NT2/D1 (cell line): ENCODE measurements at regions not wholly inside any gene's neighbourhood (a gene's known extent, or its start where the extent isn't known, plus 50 kb on each side); places are given as distances from the start of the nearest gene placed in this dataset.
"Not testable (repeated sequence)": the region's sequence is repeated elsewhere in the genome, so short reads cannot be mapped to it uniquely, and the experiment has no call there.

Experiments
- DNase-seq: peaks from one replicate; pipeline ENCODE4 v3.0.0-alpha.2; 2011; ENCODE audit warnings: low read depth, low spot score
- H3K27me3 ChIP-seq: 2 replicates; pipeline ENCODE4 v1.6.0; 2011; ENCODE audit warnings: mild to moderate bottlenecking; ENCODE audit not compliant: insufficient read length, insufficient read depth
- H3K36me3 ChIP-seq: 2 replicates; pipeline ENCODE4 v1.6.1; 2011; ENCODE audit warnings: mild to moderate bottlenecking, low read length, mixed read lengths; ENCODE audit not compliant: insufficient read depth, insufficient read length
- H3K4me1 ChIP-seq: 2 replicates; pipeline ENCODE4 v1.5.1; 2011; ENCODE audit not compliant: insufficient read depth, insufficient read length
- H3K4me3 ChIP-seq: 2 replicates; pipeline ENCODE4 v1.5.1; 2011; ENCODE audit warnings: low read depth; ENCODE audit not compliant: insufficient read length
- H3K9ac ChIP-seq: 2 replicates; pipeline ENCODE4 v1.6.0; 2011; ENCODE audit warnings: low read depth; ENCODE audit not compliant: insufficient read length
- H3K9me3 ChIP-seq: 2 replicates; pipeline ENCODE4 v1.5.1; 2011; ENCODE audit warnings: mild to moderate bottlenecking, low read length; ENCODE audit not compliant: insufficient read depth
- SUZ12 ChIP-seq: IDR thresholded peaks from 2 replicates; pipeline ENCODE4 v1.6.1; 2011; ENCODE audit not compliant: insufficient read length, insufficient read depth; ENCODE audit errors: extremely low read depth
- YY1 ChIP-seq: IDR thresholded peaks from 2 replicates; pipeline ENCODE4 v1.6.1; 2011; ENCODE audit not compliant: insufficient read length, insufficient read depth
- ZNF274 ChIP-seq: IDR thresholded peaks from 2 replicates; pipeline ENCODE4 v1.6.1; 2011; ENCODE audit warnings: mild to moderate bottlenecking, low read depth, low read length

GRCh38 chrX:128634754-128635153 lies 582.6 kb upstream of the ACTRT1 start:
- no peaks in the 10 kb centered on the region for H3K9me3 ChIP-seq
- no peak for DNase-seq
- H3K4me1 ChIP-seq = no peaks in the 10 kb centered on the region
- no peak overlapping the region for H3K9ac ChIP-seq
- no peaks in the 10 kb centered on the region for H3K27me3 ChIP-seq
- H3K36me3 ChIP-seq = no peaks in the 10 kb centered on the region
- H3K4me3 ChIP-seq = no peak overlapping the region
- no peak for TF ChIP-seq ZNF274
- TF ChIP-seq SUZ12 = no peak
- no peak for TF ChIP-seq YY1

- no peaks in the 10 kb centered on the region for H3K9me3 ChIP-seq
- DNase-seq = no peak
- TF ChIP-seq YY1 = no peak
- TF ChIP-seq ZNF274 = no peak
- no peaks in the 10 kb centered on the region for H3K4me1 ChIP-seq
- H3K36me3 ChIP-seq = no peaks in the 10 kb centered on the region
- no peaks in the 10 kb centered on the region for H3K27me3 ChIP-seq
- H3K9ac ChIP-seq = no peak overlapping the region
- no peak overlapping the region for H3K4me3 ChIP-seq
Measured at GRCh38 chrX:128623361-128623760, 571.2 kb upstream of the ACTRT1 start.

GRCh38 chrX:128622296-128622695 lies 570.1 kb upstream of the ACTRT1 start:
- Histone ChIP-seq H3K27me3 (no peaks in the 10 kb centered on the region), H3K4me3 (no peak overlapping the region), H3K9me3 (no peaks in the 10 kb centered on the region), H3K9ac (no peak overlapping the region), H3K36me3 (no peaks in the 10 kb centered on the region), H3K4me1 (no peaks in the 10 kb centered on the region)
- no peak for DNase-seq
- TF ChIP-seq ZNF274 (no peak), YY1 (no peak), SUZ12 (no peak)

GRCh38 chrX:128619490-128619889 lies 567.3 kb upstream of the ACTRT1 start:
- Histone ChIP-seq H3K36me3 (no peaks in the 10 kb centered on the region), H3K27me3 (no peaks in the 10 kb centered on the region), H3K4me1 (no peaks in the 10 kb centered on the region), H3K9me3 (no peaks in the 10 kb centered on the region), H3K4me3 (no peak overlapping the region), H3K9ac (no peak overlapping the region)
- TF ChIP-seq ZNF274 (no peak), YY1 (no peak), SUZ12 (no peak)
- DNase-seq = no peak

GRCh38 chrX:128616933-128617332 lies 564.7 kb upstream of the ACTRT1 start:
- Histone ChIP-seq H3K9me3 (no peaks in the 10 kb centered on the region), H3K27me3 (no peaks in the 10 kb centered on the region), H3K36me3 (no peaks in the 10 kb centered on the region), H3K9ac (no peak overlapping the region), H3K4me3 (no peak overlapping the region), H3K4me1 (no peaks in the 10 kb centered on the region)
- DNase-seq = no peak
- no peak for TF ChIP-seq YY1
- TF ChIP-seq SUZ12 = no peak
- TF ChIP-seq ZNF274 = no peak

GRCh38 chrX:128606817-128607216 lies 554.6 kb upstream of the ACTRT1 start:
- H3K9ac ChIP-seq, H3K9me3 ChIP-seq, H3K36me3 ChIP-seq, H3K4me3 ChIP-seq, H3K27me3 ChIP-seq, DNase-seq, H3K4me1 ChIP-seq: not testable (repeated sequence)

GRCh38 chrX:128606357-128606756 lies 554.2 kb upstream of the ACTRT1 start:
- not testable (repeated sequence) for H3K36me3 ChIP-seq, H3K4me1 ChIP-seq, H3K4me3 ChIP-seq, H3K27me3 ChIP-seq, DNase-seq, H3K9me3 ChIP-seq, H3K9ac ChIP-seq

- H3K4me1 ChIP-seq = no peaks in the 10 kb centered on the region
Measured at GRCh38 chrX:128601706-128602105, 549.5 kb upstream of the ACTRT1 start.

More at GRCh38 chrX:128601706-128602105, 549.5 kb upstream of the ACTRT1 start:
- Histone ChIP-seq H3K9ac (no peak overlapping the region), H3K4me3 (no peak overlapping the region), H3K27me3 (no peaks in the 10 kb centered on the region), H3K36me3 (no peaks in the 10 kb centered on the region), H3K9me3 (no peaks in the 10 kb centered on the region)
- DNase-seq = no peak
- TF ChIP-seq SUZ12 = no peak
- no peak for TF ChIP-seq YY1
- no peak for TF ChIP-seq ZNF274
